T47D (cell line): ENCODE measurements at regions not wholly inside any gene's neighbourhood (a gene's known extent, or its start where the extent isn't known, plus 50 kb on each side); places are given as distances from the start of the nearest gene placed in this dataset.
"Not testable (repeated sequence)": the region's sequence is repeated elsewhere in the genome, so short reads cannot be mapped to it uniquely, and the experiment has no call there.

ENCODE experiments used
- DNase-seq, 2 experiments: peaks; one replicate each; pipeline versions ENCODE4 v3.0.0 to v3.0.0-alpha.2; 2011 to 2012; ENCODE audit warnings: low read depth in 1 of 2, low spot score in 1 of 2
- JUND ChIP-seq: IDR thresholded peaks from 2 replicates; pipeline ENCODE4 v1.6.1; 2012; ENCODE audit warnings: low read depth
- in situ Hi-C: cut with HindIII; loops from 2 replicates; pipeline ENCODE4 v1.10.0; 2016; ENCODE audit warnings: low sequenced_read_pairs, low pct_unique_long_range_greater_than_20kb

DNA sequence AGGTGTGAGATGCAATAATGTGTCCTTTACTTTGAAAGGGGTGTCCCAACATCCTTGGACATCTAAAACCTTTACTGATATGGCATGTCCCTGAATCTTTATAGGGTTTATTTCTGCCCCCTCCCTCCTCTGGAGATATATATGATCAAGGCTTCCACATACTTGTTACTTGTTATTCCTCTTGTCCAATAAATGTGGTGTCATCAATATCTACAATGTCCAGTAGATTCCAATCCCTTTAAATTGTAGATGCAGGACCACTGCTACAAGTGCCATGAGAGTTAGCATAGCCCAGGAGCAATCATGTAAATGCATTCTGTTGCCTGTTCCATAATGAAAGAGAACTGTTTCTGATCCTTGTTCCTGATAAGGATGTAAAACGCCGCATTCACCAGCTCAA lies 479.7 kb upstream of the MEIS1 start:
- TF ChIP-seq JUND: no peak
- in situ Hi-C loops: no loop called here
- no peak for DNase-seq

DNA sequence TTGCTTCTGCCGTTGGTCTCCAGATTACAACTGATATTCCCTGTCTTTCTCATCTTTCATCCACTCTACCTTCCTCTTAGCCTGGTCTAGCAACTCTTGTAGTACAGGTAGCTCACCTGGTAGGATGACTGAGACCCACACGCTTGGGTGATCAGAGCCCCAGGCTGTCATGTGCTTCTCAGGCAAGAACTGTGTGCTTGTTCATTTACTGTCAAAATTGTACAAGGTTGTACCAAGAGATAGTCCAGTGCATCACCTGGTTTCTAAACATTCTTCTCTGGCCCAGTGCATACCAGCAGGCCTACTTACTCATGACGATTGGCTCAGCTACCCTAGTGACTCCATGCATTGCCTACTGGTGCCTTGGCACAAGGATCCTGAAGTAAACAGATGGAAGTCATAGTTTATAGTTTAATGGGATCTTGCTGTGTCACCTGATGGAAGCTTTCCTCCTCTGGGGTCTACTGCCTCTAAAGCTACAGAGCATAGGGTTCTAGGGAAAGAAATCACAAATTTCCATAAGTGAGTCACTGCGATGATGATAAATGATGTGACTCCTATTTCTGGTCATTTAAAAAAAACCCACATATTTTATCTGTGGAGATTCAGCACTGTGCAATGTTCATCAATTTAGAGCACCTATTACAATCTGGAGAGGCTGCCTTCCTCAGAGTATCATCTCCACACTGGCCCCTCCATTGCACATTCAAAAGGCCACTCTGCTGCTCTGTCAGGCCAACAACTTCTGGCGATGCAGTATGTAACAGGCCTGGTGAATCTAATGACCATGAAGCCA lies 481.8 kb upstream of the MEIS1 start:
- in situ Hi-C loops: no loop called here
- DNase-seq: no peak

DNA sequence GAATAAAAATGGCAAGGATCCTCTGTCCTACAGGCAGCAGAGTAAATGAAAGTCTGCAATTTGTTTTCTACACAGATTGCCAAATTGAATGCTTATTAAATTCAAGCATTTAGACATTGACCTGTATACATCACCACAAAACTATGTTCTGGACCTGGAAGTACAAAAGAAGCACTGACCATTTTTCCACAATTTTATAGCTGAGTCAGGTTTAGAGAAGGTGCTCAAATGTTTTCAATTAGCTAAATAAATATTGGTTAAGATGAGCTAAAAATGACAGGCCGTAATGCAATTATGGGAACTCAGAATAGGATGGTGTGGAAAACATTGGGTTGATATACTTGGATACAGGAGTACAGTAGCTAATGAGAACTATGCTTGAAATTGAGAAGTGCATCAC lies 490.7 kb upstream of the MEIS1 start:
- DNase-seq: no peak
- in situ Hi-C loops: no loop called here
- no peak for TF ChIP-seq JUND

More for the DNA sequence above, 481.8 kb upstream of the MEIS1 start:
- TF ChIP-seq JUND: no peak

DNA sequence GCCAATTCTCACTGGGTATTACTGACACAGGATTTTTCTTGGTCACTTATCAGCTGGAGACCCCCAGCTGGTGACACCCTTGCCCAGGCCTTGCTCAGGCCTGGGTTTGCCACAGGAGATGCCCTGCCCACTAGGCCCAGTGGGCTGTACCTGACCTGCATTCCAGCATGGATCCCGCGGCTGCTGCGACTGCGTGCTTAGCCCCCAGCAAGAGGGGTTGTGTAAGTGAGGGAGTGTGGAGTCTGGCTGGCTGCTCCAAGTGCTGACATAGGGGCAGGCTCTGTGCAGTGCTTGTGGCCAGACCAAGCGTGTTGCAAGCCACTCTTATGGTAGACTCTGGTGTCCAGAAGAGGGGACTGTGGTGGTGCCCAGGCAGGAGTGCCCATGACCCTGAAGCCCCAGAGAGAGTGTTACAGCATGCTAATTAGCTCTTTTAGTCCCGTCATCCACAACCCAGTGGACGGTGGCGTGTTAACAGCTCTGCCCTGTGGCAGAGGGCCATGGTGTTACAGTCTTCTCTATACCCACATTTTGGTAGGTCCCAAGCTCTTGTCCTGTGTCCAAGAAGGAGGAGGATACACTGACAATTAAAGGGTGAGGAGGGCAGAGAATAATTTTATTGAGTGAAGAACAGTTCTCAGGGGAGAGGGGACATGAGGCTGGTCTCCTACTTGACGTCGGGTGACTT lies 491.7 kb upstream of the MEIS1 start:
- no peak for TF ChIP-seq JUND
- DNase-seq: no peak
- in situ Hi-C loops: no loop called here

DNA sequence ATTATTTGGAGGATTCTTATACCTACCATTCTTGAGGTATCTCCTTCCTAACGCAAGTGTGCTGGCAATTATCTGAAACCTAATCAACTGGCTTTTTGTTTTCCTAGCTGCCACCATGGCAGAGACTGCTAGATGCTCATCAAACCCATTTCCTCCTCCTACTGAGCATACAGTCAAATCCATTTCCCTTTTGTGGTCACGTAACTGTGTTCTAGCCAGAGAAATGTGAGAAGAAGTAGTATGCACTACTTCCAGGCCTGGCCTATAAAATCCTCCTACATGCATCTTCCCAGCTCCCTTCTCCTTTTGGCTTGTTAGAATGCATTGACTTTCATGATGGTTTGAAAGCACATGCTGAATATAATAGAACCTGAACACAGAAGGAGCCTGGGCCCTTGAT lies 494.1 kb upstream of the MEIS1 start:
- in situ Hi-C loops: no loop called here
- TF ChIP-seq JUND: no peak
- DNase-seq: no peak

DNA sequence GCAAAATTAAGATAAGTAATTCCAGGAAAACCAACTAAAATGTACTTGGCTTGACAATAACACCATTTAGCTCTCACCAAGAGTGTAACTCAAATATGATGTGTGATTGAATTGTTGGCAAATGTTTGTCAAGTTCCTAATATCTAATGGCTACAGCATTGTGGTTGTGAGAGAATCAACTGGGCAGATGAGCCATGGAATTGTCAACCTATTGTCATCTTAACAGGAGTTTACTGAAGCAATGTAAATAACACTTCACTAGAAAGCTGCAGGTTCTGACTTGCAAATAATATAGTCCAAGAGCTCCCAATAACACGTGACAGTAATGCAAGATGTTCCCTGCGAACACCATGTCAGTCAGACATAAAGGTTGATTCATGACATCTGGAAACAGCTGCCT lies 495.2 kb upstream of the MEIS1 start:
- in situ Hi-C loops: no loop called here
- DNase-seq: no peak
- no peak for TF ChIP-seq JUND

DNA sequence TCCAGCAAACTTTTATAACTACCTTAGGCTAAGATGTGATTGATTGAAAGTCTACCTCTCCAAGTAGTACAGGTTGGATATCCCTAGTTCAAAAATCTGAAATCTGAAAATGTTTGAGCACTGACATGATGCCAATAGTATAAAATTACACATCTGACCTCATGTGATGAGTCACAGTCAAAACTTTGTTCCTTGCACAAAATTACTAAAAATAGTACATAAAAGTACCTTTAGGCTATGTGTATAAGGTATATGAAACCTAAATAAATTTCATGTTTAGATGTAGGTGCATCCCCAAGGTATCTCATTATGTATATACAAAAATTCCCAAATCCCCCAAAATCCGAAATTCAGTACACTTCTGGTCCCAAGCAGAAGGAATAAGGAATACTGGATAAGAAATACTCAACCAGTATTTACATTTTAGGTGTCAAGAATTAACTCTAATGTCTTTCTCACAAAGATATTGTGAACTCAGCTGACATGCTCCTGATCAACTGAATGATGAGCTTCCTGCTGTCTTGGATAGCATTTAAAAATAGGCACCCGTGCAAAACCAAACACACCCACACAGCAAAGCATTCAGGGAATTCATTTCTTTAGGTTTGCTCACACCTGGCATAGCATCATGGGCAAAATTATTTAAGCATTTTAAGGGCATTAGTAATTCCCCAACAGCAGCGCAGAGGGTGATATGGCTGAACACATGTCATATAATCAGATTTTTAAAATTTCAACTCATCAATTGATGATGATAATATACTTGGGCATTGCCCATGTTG lies 497.4 kb upstream of the MEIS1 start:
- no peak for DNase-seq
- in situ Hi-C loops: no loop called here
- no peak for TF ChIP-seq JUND

DNA sequence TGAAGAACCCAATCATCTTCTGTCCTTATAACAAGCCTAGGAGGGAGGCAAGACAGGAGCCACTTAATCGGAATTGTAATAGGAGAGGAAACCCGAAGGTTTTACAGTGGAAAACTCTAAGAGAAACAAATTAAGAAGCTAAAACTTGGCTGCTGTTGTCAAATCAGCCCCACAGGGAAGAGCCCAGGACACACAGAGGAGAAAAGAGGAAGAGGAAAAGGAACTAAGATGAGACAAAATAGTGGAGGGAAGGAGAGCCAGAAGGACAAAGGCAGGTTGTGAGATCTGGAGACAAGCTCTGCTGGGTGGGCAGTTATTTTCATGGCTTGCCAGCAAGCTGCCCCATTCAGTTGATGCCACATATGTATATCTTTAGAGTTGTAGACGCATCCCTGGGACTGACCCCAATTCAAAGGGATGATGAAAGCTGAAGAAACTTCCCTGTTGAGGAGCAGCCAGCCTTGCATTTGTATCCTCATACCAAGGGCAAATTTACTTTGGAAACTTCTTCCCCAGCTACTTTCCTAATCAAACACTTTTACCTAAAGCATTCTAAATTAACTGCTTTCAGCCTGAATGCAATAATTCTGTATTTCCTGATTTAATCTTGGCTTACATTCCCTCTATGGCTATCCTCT lies 499.8 kb upstream of the MEIS1 start:
- in situ Hi-C loops: no loop called here
- no peak for DNase-seq
- TF ChIP-seq JUND: no peak

DNA sequence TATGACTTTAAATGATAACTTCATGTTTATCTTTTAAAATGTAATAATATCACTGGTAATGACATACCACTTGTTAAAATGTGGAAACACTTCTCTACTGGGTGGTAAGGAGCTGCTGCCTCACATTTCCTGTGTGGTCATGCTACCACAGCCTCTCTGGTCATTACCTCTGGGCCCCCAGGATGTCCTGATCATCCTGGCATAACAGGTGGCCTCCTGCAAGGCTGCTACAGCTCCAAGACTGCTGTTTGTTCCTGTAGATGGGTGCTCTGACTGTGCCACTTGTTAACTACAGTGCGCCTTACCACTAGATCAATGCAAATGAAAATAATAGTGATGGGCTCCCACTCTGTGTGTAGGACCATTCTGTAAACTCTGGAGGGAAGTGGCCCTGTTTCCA lies 500.2 kb upstream of the SPRED2 start:
- in situ Hi-C loops: no loop called here
- DNase-seq: no peak
- no peak for TF ChIP-seq JUND

DNA sequence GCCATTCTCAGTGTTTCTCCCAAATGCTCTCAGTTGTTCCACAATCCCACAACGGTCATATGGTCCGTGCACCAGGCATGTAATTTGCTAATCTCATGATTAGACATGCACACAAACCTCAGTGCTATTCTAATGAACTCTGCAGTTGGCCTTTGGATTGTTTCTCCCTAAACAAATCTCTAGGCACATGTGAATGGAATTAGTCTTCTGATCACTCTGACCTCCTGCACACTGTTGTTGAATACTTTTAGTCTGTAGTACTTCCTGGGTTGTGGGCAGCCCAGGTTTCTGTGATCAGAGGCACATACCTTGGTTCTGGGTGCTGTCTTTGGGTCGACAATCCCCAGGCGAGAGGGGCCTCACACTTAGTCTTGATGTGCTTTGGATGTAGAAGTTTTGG lies 498.7 kb upstream of the SPRED2 start:
- TF ChIP-seq JUND: no peak
- DNase-seq: no peak
- in situ Hi-C loops: no loop called here

DNA sequence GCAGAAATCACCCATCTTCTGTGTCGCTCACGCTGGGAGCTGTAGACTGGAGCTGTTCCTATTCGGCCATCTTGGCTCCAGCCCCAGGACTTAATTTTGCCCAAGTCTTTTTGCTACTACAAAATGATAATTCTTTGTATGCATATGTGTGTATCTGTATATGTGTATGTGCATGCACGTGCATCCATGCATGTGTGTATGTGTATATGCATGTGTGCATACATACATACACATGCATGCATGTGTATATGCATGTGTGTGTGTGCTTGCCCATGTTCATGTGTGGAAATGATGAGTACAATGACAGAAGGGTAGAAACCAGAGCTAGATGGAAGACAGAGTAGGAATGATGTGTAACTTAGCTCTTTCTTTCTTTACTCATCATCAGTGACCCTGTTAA lies 497.9 kb upstream of the SPRED2 start:
- no peak for DNase-seq

DNA sequence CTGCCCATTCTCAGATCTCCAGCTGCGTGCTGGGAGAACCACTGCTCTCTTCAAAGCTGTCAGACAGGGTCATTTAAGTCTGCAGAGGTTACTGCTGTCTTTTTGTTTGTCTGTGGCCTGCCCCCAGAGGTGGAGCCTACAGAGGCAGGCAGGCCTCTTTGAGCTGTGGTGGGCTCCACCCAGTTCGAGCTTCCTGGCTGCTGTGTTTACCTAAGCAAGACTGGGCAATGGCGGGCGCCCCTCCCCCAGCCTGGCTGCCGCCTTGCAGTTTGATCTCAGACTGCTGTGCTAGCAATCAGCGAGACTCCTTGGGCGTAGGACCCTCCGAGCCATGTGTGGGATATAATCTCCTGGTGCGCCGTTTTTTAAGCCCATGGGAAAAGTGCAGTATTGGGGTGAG lies 497.3 kb upstream of the SPRED2 start:
- in situ Hi-C loops, DNase-seq: not testable (repeated sequence)

More for the DNA sequence above, 497.9 kb upstream of the SPRED2 start:
- no peak for TF ChIP-seq JUND
- in situ Hi-C loops: no loop called here
